AG10803 (cell line): ENCODE measurements at regions not wholly inside any gene's neighbourhood (a gene's known extent, or its start where the extent isn't known, plus 50 kb on each side); places are given as distances from the start of the nearest gene placed in this dataset.

Experiments used
- DNase-seq: peaks from one replicate; pipeline ENCODE4 v3.0.0; 2010; ENCODE audit warnings: low read depth
- H3K4me3 ChIP-seq: 2 replicates; pipeline ENCODE4 v1.5.1; 2011; ENCODE audit warnings: mild to moderate bottlenecking, low read length, control low read depth
- CTCF ChIP-seq: conservative IDR thresholded peaks from 2 replicates; pipeline ENCODE4 v1.5.1; 2011; ENCODE audit warnings: mild to moderate bottlenecking, low read length, control low read depth, inconsistent platforms

GRCh38 chr6:15986027-15986629 is 142.8 kb upstream of the MYLIP start:
- DNase-seq = no peak
- no peak overlapping the region for H3K4me3 ChIP-seq
- no peak for TF ChIP-seq CTCF

GRCh38 chr6:15985379-15985959 is 143.4 kb upstream of the MYLIP start:
- DNase-seq = no peak
- no peak for TF ChIP-seq CTCF
- no peak overlapping the region for H3K4me3 ChIP-seq

GRCh38 chr6:15981956-15982355 is 146.9 kb upstream of the MYLIP start:
- TF ChIP-seq CTCF = no peak
- no peak for DNase-seq
- no peak overlapping the region for H3K4me3 ChIP-seq

GRCh38 chr6:15980801-15981200 is 148.1 kb upstream of the MYLIP start:
- no peak for TF ChIP-seq CTCF
- no peak overlapping the region for H3K4me3 ChIP-seq
- DNase-seq = no peak

- no peak for DNase-seq
- H3K4me3 ChIP-seq = no peak overlapping the region
- no peak for TF ChIP-seq CTCF
These were observed 150.5 kb upstream of the MYLIP start for GRCh38 chr6:15978426-15978825.

- H3K4me3 ChIP-seq = no peak overlapping the region
- DNase-seq = no peak
- no peak for TF ChIP-seq CTCF
These were observed 151.8 kb upstream of the MYLIP start for GRCh38 chr6:15977050-15977449.

GRCh38 chr6:15974817-15975216 is 154.1 kb upstream of the MYLIP start:
- TF ChIP-seq CTCF = no peak
- no peak overlapping the region for H3K4me3 ChIP-seq
- DNase-seq = no peak
